Thoracic aorta (tissue), 2 donors: ENCODE measurements at regions not wholly inside any gene's neighbourhood (a gene's known extent, or its start where the extent isn't known, plus 50 kb on each side); places are given as distances from the start of the nearest gene placed in this dataset.

ENCODE experiments used
- ATAC-seq: fragments of 150-250 bp; one replicate; pipeline ENCODE4 v1.8.0; 2017; ENCODE audit warnings: low read depth; ENCODE audit not compliant: insufficient number of reproducible peaks, low FRiP score
- DNase-seq: peaks from one replicate; pipeline ENCODE4 v3.0.0-alpha.2; 2020; ENCODE audit warnings: low spot score
- H3K27ac ChIP-seq, 2 donors: fragments of 200-600 bp; sonication (generic); 1 replicate in 1 of 2; 2 replicates in 1 of 2; pipeline ENCODE4 v1.5.1; 2016; ENCODE audit warnings: mild to moderate bottlenecking in 2 of 2, moderate library complexity in 2 of 2
- H3K27me3 ChIP-seq: fragments of 200-600 bp; sonication (generic); replicated peaks from 2 replicates; pipeline ENCODE4 v1.6.0; 2016; ENCODE audit warnings: mild to moderate bottlenecking; ENCODE audit not compliant: insufficient read depth
- H3K36me3 ChIP-seq: fragments of 200-600 bp; sonication (generic); one replicate; pipeline ENCODE4 v1.5.1; 2016
- H3K4me1 ChIP-seq, 2 donors: fragments of 200-600 bp; sonication (generic); 1 replicate in 1 of 2; 2 replicates in 1 of 2; pipeline versions ENCODE4 v1.5.1 to v1.6.0; 2016; ENCODE audit warnings: low read depth in 2 of 2, mild to moderate bottlenecking in 1 of 2; ENCODE audit not compliant: control insufficient read depth in 1 of 2
- H3K4me3 ChIP-seq: fragments of 200-600 bp; sonication (generic); 2 replicates; pipeline ENCODE4 v1.5.1; 2016; ENCODE audit warnings: mild to moderate bottlenecking
- H3K9me3 ChIP-seq: fragments of 200-600 bp; sonication (generic); 2 replicates; pipeline ENCODE4 v1.5.1; 2016
- TF ChIP-seq, protein P1 (sequence below): fragments of 200-600 bp; sonication (generic); IDR thresholded peaks from one replicate; pipeline ENCODE4 v1.5.1; 2019; ENCODE audit warnings: antibody characterized with exemption

DNA sequence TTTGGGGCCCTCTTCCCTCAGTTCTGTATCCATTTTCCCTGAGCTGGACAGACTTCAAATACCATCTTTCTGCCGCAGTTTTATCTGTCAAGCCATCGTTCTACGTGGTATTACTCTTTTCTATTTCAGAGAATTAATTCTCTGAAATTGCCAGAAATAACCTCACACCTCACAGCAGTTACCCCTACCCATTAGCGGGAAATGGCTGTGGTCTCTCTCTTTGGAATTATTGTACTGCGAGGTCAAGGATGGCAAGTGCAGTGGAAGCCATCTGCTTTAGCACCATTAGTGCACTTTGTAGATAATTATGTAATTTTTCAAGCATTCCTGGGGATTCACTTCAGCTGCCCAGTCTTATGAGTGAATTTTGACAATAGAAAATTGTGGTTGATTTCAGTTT is 147.8 kb upstream of the CDH4 start:
- Histone ChIP-seq H3K36me3 (no peaks in the 10 kb centered on the region), H3K4me1 (no peaks in the 10 kb centered on the region), H3K4me3 (no peak overlapping the region), H3K27ac (no peak overlapping the region), H3K9me3 (no peaks in the 10 kb centered on the region), H3K27me3 (no peaks in the 10 kb centered on the region)
- TF ChIP-seq, protein P1, sequence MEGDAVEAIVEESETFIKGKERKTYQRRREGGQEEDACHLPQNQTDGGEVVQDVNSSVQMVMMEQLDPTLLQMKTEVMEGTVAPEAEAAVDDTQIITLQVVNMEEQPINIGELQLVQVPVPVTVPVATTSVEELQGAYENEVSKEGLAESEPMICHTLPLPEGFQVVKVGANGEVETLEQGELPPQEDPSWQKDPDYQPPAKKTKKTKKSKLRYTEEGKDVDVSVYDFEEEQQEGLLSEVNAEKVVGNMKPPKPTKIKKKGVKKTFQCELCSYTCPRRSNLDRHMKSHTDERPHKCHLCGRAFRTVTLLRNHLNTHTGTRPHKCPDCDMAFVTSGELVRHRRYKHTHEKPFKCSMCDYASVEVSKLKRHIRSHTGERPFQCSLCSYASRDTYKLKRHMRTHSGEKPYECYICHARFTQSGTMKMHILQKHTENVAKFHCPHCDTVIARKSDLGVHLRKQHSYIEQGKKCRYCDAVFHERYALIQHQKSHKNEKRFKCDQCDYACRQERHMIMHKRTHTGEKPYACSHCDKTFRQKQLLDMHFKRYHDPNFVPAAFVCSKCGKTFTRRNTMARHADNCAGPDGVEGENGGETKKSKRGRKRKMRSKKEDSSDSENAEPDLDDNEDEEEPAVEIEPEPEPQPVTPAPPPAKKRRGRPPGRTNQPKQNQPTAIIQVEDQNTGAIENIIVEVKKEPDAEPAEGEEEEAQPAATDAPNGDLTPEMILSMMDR, result no peak
- ATAC-seq (no peak), DNase-seq (no peak)

DNA sequence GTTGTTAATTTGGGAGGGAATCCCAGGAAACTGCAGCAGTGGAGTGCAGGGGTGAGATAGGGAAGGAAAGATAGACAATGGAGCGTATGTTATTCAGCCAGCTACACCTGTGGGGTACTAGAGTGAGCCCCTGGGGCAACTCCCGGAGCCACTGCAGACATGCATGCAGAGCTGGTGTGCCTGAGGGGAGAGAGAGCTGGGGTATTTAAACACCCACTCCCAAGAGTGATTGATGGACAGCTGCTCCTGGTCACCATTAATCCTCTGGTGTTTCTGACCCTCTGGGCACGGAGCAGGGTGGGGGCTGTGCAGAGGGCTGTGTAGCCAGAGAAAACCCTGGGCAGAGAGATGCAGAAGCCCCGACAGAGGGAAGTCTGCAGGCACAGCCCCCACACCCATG is 146.7 kb upstream of the CDH4 start:
- H3K4me1 ChIP-seq, result no peaks in the 10 kb centered on the region
- TF ChIP-seq, protein P1, result no peak
- no peak for DNase-seq
- no peaks in the 10 kb centered on the region for H3K27me3 ChIP-seq
- no peak overlapping the region for H3K27ac ChIP-seq
- ATAC-seq, result no peak
- H3K4me3 ChIP-seq, result no peak overlapping the region
- H3K36me3 ChIP-seq, result no peaks in the 10 kb centered on the region
- no peaks in the 10 kb centered on the region for H3K9me3 ChIP-seq

DNA sequence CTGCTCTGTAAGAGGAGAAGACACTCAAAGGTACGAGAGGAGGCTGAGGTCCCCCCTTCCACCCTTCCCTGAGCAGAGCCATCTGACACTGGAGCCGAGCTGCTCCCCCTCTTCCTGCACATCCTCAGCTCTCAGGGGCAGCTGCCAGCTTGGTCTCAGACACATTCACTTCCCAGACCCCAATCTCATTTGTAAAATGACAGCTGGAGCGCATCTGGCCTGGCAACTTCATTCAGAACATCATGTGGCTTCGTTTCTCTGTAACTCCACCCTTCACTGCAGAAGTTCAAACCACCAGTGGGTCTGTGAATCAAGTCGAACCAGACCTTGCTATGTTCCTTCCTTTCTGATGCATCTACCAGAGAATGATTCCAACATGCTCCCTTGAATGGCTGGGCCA is 145.6 kb upstream of the CDH4 start:
- no peak for ATAC-seq
- H3K9me3 ChIP-seq, result no peaks in the 10 kb centered on the region
- no peaks in the 10 kb centered on the region for H3K4me1 ChIP-seq
- H3K27me3 ChIP-seq, result no peaks in the 10 kb centered on the region
- TF ChIP-seq, protein P1, result no peak
- no peak overlapping the region for H3K27ac ChIP-seq
- no peak overlapping the region for H3K4me3 ChIP-seq
- no peak for DNase-seq
- no peaks in the 10 kb centered on the region for H3K36me3 ChIP-seq

DNA sequence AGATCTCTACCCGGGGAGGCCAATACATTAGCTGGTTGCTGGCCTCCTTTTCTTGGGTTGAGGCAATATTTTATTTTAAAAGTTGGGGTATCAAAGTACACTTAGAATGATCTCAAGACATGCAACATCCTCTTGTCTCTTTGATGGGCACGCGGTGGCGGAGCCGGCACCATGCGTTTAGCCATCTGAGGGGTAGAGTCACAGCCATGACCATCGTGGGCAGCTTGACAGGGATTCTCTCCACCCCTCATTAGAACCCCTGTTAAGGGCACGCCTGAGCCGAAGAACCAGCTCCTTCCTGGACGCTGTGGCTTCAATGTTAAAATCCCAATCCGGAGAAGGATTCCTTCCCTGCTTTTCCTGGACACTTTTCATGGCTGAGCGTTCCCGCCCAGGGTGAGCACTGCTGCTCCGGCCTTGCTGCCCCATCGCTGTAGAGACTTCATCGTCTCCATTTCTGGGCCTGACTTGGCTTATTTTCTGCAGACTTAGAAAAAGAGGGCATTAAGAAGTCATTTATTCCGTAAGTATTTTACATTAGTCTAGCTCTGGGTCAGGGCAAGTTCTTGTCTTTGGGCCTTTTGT is 142.7 kb upstream of the CDH4 start:
- no peak for ATAC-seq

DNA sequence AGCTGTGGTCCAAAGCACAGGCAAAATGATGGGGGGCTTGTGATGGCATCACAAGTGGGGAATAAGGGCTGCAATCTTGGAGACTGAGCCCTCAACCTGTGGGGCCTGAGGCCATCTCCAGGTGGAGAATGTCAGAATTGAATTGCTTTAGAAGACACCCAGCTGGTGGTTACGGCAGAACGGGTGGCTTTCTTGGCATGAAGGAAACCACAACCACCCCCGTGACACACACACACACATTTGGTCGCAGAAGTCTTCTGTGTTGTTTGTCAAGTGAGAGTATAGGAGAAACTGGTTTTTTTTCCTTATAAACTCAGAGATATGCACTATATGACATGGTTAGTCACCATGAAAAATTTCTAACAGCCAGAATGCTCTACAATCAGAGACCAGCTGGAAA is 139.5 kb upstream of the CDH4 start:
- H3K4me1 ChIP-seq, result no peaks in the 10 kb centered on the region

More for the DNA sequence above, 142.7 kb upstream of the CDH4 start:
- H3K27ac ChIP-seq, result no peak overlapping the region
- no peak for DNase-seq
- TF ChIP-seq, protein P1, result no peak
- H3K36me3 ChIP-seq, result no peaks in the 10 kb centered on the region
- no peaks in the 10 kb centered on the region for H3K4me1 ChIP-seq
- no peak overlapping the region for H3K4me3 ChIP-seq
- H3K27me3 ChIP-seq, result no peaks in the 10 kb centered on the region
- no peaks in the 10 kb centered on the region for H3K9me3 ChIP-seq

More for the DNA sequence above, 139.5 kb upstream of the CDH4 start:
- Histone ChIP-seq H3K36me3 (no peaks in the 10 kb centered on the region), H3K4me3 (no peak overlapping the region), H3K27ac (no peak overlapping the region), H3K27me3 (no peaks in the 10 kb centered on the region), H3K9me3 (no peaks in the 10 kb centered on the region)
- TF ChIP-seq, protein P1, result no peak
- DNase-seq (no peak), ATAC-seq (no peak)
